AG20443 (cell line): ENCODE measurements at regions not wholly inside any gene's neighbourhood (a gene's known extent, or its start where the extent isn't known, plus 50 kb on each side); places are given as distances from the start of the nearest gene placed in this dataset.

Experiments
- DNase-seq: peaks from one replicate; pipeline ENCODE4 v3.0.0; 2012; ENCODE audit warnings: low spot score, mixed read lengths

DNA sequence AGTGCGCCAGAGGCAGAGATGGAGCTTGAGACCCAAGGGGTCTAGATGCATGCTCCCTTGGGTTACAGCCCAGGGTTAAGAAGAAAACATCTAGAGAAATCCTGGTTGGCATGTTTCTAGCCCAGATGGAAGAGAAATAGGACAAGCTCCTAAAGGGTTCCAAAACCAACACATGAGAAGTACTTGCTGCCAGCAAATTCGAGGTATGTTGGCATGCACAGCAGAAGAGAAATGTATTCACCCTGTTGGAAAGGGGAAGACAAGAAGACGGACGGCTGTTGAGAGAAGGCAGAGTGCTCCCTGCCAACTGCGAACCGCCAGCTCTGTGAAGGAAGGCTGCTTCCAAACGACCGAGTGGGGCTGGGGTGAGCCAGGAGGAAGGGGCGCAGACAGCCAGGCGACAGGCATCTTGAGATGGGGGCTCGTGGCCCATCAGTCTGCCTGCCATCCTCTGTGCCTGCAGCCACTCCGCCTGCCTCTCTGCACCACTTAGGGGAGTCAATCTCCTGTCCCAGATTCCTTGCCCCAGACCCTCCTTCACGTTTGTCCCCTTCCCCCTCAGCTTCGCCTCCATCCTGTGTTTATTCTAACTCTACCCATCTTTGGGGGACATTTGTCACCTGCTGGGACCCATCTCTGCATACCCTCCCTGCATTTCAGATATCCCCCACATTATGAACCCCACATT is 249.2 kb downstream of the CDC5L start:
- no peak for DNase-seq

- no peak for DNase-seq
Measured at GRCh38 chr6:44641344-44642031, 254.0 kb downstream of the CDC5L start.

- DNase-seq = no peak
Measured at GRCh38 chr6:44642349-44642748, 254.8 kb downstream of the CDC5L start.

DNA sequence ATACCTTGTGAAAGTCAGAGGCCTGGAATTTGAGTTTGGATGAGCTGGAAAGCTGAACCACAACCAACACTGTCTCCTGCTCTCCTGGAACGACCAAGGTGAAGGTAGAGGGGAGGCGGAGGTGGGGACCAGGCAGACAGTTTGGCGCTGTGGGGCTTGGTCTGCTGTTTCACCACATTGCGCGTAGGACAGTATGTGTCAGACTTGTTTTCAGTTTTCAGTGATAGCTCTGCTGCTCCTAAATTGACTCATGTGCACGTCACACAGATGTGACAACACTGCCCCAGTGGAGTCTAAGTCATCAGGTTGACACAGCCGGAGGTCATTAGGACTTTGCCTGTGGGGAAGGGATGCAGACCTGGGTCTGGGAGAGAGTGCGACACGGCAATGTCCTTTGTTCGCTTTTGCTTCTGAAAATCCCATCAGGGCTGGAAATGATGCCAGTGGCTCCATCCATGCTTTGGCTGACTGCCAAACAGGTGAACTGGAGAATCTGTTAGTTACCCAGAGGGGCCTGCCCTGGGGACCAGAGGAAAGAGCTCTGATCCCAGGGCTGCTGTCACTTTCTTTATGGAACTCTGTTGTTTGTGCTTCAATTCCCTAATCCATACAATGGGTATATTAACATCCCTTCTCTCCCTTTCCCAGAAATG is 255.5 kb downstream of the CDC5L start:
- DNase-seq = peak; percentile 31

DNA sequence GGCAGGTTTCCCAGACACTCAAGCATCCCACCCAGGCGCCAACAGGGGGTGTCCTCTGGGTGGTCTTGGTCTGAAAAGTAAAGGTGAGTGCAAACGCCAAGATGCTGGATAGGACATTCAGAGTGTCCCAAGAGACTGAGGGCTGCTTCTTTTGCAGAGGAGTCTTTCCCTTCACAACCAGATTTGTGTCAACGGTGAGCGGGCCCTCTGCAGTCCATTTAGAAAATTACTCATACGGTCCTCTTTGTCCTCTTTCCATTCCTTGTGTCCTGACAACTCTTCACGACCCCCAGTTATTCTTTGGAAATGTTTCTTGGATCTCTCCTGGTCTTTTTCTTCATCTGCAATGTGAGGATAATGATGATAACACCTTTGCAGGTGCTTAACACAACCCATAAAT is 257.8 kb downstream of the CDC5L start:
- DNase-seq = no peak

- DNase-seq = peak; percentile 72
Measured at GRCh38 chr6:44646355-44646754, 258.8 kb downstream of the CDC5L start.

DNA sequence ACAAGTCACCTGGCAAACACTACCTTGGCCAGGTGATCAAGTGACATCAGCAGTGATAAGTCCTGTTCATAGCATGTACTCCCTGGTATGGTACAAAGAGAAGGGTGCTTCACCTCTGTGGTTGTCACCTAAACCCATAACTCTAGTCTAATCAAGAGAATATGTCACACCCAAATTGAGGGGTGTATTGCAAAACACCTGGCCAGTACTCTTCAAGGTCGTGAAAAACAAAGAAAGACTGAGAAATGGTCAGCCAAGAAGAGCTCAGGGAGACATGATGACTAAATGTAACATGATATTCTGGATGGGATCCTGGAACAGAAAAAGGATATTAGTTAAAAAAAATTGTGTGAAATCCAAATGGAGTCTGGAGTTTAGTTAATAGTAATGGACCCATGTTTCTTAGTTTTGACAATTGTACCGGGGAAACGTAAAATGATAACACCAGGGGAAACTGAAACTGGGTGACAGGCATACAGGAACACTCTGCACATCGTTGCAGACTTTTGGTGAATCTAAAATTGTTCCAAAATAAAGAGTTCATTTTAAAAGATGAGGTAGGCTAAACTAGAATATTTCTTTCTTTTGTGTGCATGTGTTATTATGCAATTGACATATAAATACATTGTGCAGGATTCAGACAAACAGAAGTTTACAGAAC is 262.0 kb downstream of the CDC5L start:
- peak; percentile 44 for DNase-seq

- DNase-seq = no peak
Measured at GRCh38 chr6:44650495-44650894, 263.0 kb downstream of the CDC5L start.

GRCh38 chr6:44650947-44651346 is 263.4 kb downstream of the CDC5L start:
- DNase-seq = peak; percentile 40

GRCh38 chr6:44651604-44652003 is 264.1 kb downstream of the CDC5L start:
- DNase-seq = no peak

DNA sequence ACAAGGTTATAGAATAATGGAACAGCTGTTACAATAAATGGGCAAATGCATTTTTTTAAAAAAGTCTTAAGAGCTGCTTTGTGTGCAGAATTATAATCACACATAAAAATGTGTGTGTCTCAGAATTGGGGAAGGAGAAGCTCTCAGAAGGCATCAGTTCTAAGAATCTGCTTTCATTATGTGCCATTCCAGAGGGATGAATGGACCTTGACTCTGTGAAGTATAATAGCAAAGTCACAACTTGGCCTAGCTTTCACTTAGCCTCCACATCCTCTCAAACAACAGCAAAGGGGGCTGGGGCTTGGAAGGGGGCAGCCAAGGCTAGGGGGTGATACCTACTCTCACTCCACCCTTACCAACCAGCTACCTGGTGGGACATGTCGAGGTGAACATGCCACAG is 265.0 kb downstream of the CDC5L start:
- DNase-seq = peak; percentile 37

GRCh38 chr6:44653091-44653490 is 265.6 kb downstream of the CDC5L start:
- DNase-seq = no peak

DNA sequence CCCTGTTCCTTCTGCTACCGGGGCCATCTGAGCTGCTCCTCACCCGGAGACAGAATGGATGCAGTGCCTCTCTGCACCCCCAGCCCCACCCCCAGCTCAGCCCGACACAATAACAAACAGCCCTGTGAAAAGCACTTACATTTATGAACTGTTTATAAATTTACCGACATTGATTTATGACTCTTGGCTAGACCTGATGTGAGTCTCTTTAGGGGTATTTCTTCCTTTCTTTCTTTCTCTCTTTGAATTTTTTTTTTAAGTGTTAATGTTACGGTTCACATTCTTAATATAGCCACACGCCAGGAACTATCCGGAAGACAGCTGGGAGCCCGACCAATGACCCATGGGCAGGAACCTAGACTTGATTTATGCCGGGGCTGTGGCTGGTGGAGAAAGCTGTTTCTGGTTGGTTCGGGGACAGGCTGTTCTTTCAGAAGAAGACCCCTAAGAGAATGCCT is 266.3 kb downstream of the CDC5L start:
- no peak for DNase-seq

- DNase-seq = peak; percentile 79
Measured at GRCh38 chr6:44655412-44656342, 268.2 kb downstream of the CDC5L start.

- no peak for DNase-seq
Measured at GRCh38 chr6:44656691-44657090, 269.2 kb downstream of the CDC5L start.

DNA sequence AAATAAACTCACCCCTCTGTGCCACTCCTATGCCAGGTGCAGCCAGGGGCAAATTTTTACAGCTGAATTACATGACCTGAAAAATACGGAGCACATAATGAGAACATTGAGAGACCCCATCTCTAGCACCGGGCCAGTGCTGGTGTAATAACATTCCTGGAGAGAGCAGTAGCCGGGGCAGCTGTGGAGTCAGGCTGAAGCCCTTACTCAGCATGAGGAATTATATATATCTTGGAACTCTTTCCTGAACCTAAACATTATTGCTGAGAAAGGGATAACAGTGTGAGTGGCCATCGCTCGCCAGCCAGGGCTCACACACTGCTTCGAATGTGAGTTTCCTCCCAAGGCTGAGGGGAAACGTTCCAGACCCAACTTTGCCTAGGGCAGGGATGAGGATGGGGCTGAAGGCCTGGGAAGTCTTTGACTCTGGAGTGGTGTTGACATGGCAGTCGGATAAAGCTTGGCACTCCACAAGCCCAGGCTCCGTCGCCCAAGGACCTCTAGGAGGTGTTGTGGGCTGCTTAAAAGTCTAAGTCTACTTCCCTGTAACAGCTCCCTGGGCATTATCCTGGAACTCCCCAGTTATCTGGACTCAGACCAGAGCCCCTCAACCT is 269.8 kb downstream of the CDC5L start:
- no peak for DNase-seq

DNA sequence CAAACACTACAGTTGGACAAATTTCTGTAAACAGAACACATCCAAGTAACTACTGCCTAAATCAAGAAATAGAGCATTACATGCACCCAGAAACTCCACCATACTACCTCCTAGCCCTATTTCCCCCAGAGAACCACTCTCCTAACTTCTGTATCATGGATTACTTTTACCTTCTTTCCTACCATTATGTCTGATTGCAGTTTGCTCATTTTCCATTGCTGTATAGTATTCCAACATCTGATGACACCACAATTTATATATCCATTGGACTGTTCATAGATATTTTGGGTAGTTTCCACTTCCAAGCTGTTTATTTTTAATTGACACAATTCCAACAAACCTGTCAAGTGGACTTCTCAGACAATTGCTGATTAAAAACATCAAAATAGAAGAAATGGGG is 271.1 kb downstream of the CDC5L start:
- no peak for DNase-seq

DNA sequence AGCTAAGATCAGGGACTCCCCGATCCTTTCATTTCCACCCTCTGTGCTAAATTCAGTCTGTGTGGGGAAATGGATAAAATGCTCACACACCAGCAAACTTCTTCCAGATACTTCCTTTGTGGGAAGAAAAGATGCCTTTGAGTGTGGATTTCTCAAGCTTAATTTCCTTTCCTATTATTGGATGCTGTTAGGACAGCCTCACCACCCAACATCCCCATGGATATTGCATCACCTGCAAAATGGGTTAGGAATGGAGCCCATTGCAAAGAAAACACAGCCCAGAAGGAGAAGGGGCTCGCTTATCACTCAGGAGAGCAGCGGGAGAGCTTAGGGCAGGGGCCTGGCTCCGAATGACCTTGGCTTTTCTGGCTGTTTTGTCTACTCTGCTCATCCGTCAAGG is 272.2 kb downstream of the CDC5L start:
- DNase-seq = no peak

DNA sequence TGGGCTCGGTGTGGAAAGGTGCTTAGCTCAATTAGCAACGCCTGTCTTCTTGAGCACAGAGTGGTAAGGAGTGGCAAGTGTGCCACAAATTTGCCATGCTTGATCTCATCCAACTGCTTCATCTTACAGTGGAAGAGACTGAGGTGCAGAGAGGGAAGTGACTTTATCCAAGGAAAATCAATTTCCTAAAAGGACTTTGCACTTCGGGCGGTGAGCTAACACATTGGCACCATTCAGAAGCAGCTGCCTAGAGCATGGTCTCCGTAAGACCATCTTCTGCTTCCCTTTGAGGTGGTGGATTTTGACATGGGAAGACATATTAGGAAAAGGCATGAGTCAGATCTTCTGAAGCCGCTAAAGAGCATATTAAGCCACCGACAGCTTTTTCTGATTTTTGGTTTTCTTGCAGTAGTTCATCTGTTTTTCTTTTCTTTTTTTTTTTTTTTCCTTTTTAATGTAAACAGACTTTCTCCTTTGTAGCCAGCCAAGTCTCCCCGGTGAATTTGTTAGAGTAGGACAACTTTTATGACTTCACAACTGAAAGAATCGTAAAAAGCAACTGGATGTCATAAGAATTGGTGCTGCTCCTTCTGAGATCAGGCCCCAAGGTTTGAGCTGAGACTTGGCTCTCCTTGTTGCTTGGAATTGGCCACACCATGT is 273.2 kb downstream of the CDC5L start:
- DNase-seq = peak; percentile 45

- peak; percentile 74 for DNase-seq
Measured at GRCh38 chr6:44661221-44662008, 273.9 kb downstream of the CDC5L start.
